SH-SY5Y (cell line): ENCODE measurements at regions not wholly inside any gene's neighbourhood (a gene's known extent, or its start where the extent isn't known, plus 50 kb on each side); places are given as distances from the start of the nearest gene placed in this dataset.

Experiments
- GATA2 ChIP-seq: IDR thresholded peaks from 2 replicates; pipeline ENCODE4 v1.6.1; 2011; ENCODE audit warnings: mild to moderate bottlenecking, low read depth, low read length
- GATA3 ChIP-seq: IDR thresholded peaks from 2 replicates; pipeline ENCODE4 v1.6.1; 2011; ENCODE audit warnings: low read depth, mild to moderate bottlenecking, low read length, moderate library complexity

GRCh38 chr11:115625502-115625901, 121.3 kb upstream of the CADM1 start:
- TF ChIP-seq GATA3 (no peak), GATA2 (no peak)
